ENCODE measurements at regions not wholly inside any gene's neighbourhood (a gene's known extent, or its start where the extent isn't known, plus 50 kb on each side); places are given as distances from the start of the nearest gene placed in this dataset.
"Not testable (repeated sequence)": the region's sequence is repeated elsewhere in the genome, so short reads cannot be mapped to it uniquely, and the experiment has no call there.

GRCh38 chr9:135356796-135357195 lies 122.8 kb upstream of the PPP1R26 start:
- WGBS, 5 donors = 64 to 83% (median 75%) methylated on average over 4 to 5 of the region's 5 CpGs
- DNase-seq = no peak
- TF ChIP-seq CTCF (IDR thresholded peaks at IDR 0.05) = no peak
- no peak for TF ChIP-seq EP300 (IDR thresholded peaks at IDR 0.05)
- no peak for TF ChIP-seq POLR2AphosphoS5 (IDR thresholded peaks at IDR 0.05)
- no peak for TF ChIP-seq POLR2A (IDR thresholded peaks at IDR 0.05)
- no peaks in the 10 kb centered on the region for H3K36me3 ChIP-seq
- no peaks in the 10 kb centered on the region for H3K9me3 ChIP-seq
- no peaks in the 10 kb centered on the region for H3K4me1 ChIP-seq
- intact Hi-C loops (cut with DNase I; ENCODE audit: low total_unique reads) = no loop called here
- H3K4me3 ChIP-seq = no peak overlapping the region
- H3K27me3 ChIP-seq = peaks cover 0 to 61% (median 0%) of the 10 kb centered on the region in 3 donors
- no peak overlapping the region for H3K27ac ChIP-seq

GRCh38 chr9:135357863-135358551 lies 121.6 kb upstream of the PPP1R26 start:
- H3K4me1 ChIP-seq = no peaks in the 10 kb centered on the region
- H3K27ac ChIP-seq = no peak overlapping the region
- TF ChIP-seq POLR2AphosphoS5 (IDR thresholded peaks at IDR 0.05) (no peak), CTCF (IDR thresholded peaks at IDR 0.05) (no peak), EP300 (IDR thresholded peaks at IDR 0.05) (no peak), POLR2A (IDR thresholded peaks at IDR 0.05) (no peak)
- 48 to 59% (median 53%) methylated on average over 23 to 24 of the region's 24 CpGs for WGBS, 5 donors
- DNase-seq = peak in 1 of 2 donors; percentile 40
- H3K4me3 ChIP-seq = no peak overlapping the region
- H3K27me3 ChIP-seq = peaks cover 0 to 53% (median 0%) of the 10 kb centered on the region in 3 donors
- no peaks in the 10 kb centered on the region for H3K9me3 ChIP-seq
- intact Hi-C loops (cut with DNase I; ENCODE audit: low total_unique reads) = no loop called here
- no peaks in the 10 kb centered on the region for H3K36me3 ChIP-seq

GRCh38 chr9:135358552-135358940 lies 121.0 kb upstream of the PPP1R26 start:
- no peak for TF ChIP-seq EP300 (IDR thresholded peaks at IDR 0.05)
- Histone ChIP-seq H3K9me3 (no peaks in the 10 kb centered on the region), H3K27me3 (peaks cover 0 to 50% (median 0%) of the 10 kb centered on the region in 3 donors), H3K27ac (no peak overlapping the region), H3K4me3 (no peak overlapping the region), H3K36me3 (no peaks in the 10 kb centered on the region), H3K4me1 (no peaks in the 10 kb centered on the region)
- WGBS, 5 donors = 64 to 78% (median 67%) methylated on average over 13 of the region's 13 CpGs
- intact Hi-C loops (cut with DNase I; ENCODE audit: low total_unique reads) = no loop called here
- no peak for DNase-seq

- TF ChIP-seq EP300 (IDR thresholded peaks at IDR 0.05) = no peak
- no peak for TF ChIP-seq POLR2AphosphoS5 (IDR thresholded peaks at IDR 0.05)
- TF ChIP-seq POLR2A (IDR thresholded peaks at IDR 0.05) = no peak
- no peak for TF ChIP-seq CTCF (IDR thresholded peaks at IDR 0.05)
- intact Hi-C loops (cut with DNase I; ENCODE audit: low total_unique reads) = no loop called here
- H3K27ac ChIP-seq = no peak overlapping the region
- H3K9me3 ChIP-seq = no peaks in the 10 kb centered on the region
- peaks cover 0 to 43% (median 0%) of the 10 kb centered on the region in 3 donors for H3K27me3 ChIP-seq
- H3K4me1 ChIP-seq = no peaks in the 10 kb centered on the region
- H3K4me3 ChIP-seq = no peak overlapping the region
- H3K36me3 ChIP-seq = no peaks in the 10 kb centered on the region
- WGBS, 5 donors = 80 to 91% (median 82%) methylated on average over 5 of the region's 5 CpGs
- no peak for DNase-seq
Measured at GRCh38 chr9:135359764-135360163, 119.8 kb upstream of the PPP1R26 start.

GRCh38 chr9:135360617-135361016 lies 119.0 kb upstream of the PPP1R26 start:
- 68 to 83% (median 79%) methylated on average over 7 of the region's 7 CpGs for WGBS, 5 donors

GRCh38 chr9:135361668-135362067 lies 117.9 kb upstream of the PPP1R26 start:
- intact Hi-C loops (cut with DNase I; ENCODE audit: low total_unique reads); H3K4me1 ChIP-seq; H3K4me3 ChIP-seq; H3K36me3 ChIP-seq; H3K9me3 ChIP-seq; H3K27ac ChIP-seq; DNase-seq: not testable (repeated sequence)
- peaks cover 0 to 40% (median 0%) of the 10 kb centered on the region in 3 donors for H3K27me3 ChIP-seq

More at GRCh38 chr9:135360617-135361016, 119.0 kb upstream of the PPP1R26 start:
- DNase-seq = no peak
- Histone ChIP-seq H3K9me3 (no peaks in the 10 kb centered on the region), H3K4me1 (no peaks in the 10 kb centered on the region), H3K27me3 (peaks cover 0 to 40% (median 0%) of the 10 kb centered on the region in 3 donors), H3K27ac (no peak overlapping the region), H3K36me3 (no peaks in the 10 kb centered on the region), H3K4me3 (no peak overlapping the region)
- TF ChIP-seq EP300 (IDR thresholded peaks at IDR 0.05) (no peak), CTCF (IDR thresholded peaks at IDR 0.05) (no peak), POLR2AphosphoS5 (IDR thresholded peaks at IDR 0.05) (no peak), POLR2A (IDR thresholded peaks at IDR 0.05) (no peak)
- intact Hi-C loops (cut with DNase I; ENCODE audit: low total_unique reads) = no loop called here

Measured in stomach (tissue), 8 donors.